ENCODE measurements at regions not wholly inside any gene's neighbourhood (a gene's known extent, or its start where the extent isn't known, plus 50 kb on each side); places are given as distances from the start of the nearest gene placed in this dataset.

- ChIA-PET POLR2A (no interaction called here), CTCF (no interaction called here)
- Histone ChIP-seq H3K4me3 (ENCODE audit: low read depth, low read length) (no peak overlapping the region), H3K9me3 (ENCODE audit: control insufficient read depth, insufficient read depth, low read length) (peaks cover 6% of the 10 kb centered on the region; the same call in 1 of the 2 replicates), H3K27me3 (ENCODE audit: control insufficient read depth, insufficient read depth, low read length) (no peaks in the 10 kb centered on the region), H3K27ac (ENCODE audit: low read depth, low read length) (no peak overlapping the region)
- TF ChIP-seq CTCF (IDR thresholded peaks at IDR 0.05; ENCODE audit: low read depth, low read length), result no peak
- DNase-seq (ENCODE audit: low read depth, low spot score), result no peak
Measured at GRCh38 chr6:9810286-9810685, 604.6 kb downstream of the TFAP2A start.

DNA sequence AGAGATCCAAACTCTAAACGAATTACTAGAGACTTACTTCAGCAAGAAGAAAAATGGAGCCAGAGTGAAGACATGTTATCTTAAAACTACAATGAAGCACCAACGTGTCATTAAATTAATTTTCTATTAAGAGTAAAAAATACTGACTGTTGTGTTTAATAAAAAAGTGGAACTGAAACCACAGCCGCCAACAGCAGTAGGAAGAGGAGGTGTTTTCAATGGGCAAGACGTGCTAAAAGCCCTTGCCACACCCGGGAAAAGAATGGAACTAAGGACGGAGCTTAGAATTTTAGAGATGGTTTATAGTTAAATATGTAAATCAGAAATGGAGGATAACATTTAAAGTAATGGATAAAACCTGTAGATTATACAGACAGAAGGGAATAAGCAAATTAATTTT lies 608.7 kb downstream of the TFAP2A start:
- no peak for TF ChIP-seq CTCF (IDR thresholded peaks at IDR 0.05; ENCODE audit: low read depth, low read length)
- ChIA-PET POLR2A (no interaction called here), CTCF (no interaction called here)
- Histone ChIP-seq H3K9me3 (ENCODE audit: control insufficient read depth, insufficient read depth, low read length) (peaks cover 13% of the 10 kb centered on the region), H3K27ac (ENCODE audit: low read depth, low read length) (no peak overlapping the region), H3K4me3 (ENCODE audit: low read depth, low read length) (no peak overlapping the region), H3K27me3 (ENCODE audit: control insufficient read depth, insufficient read depth, low read length) (no peaks in the 10 kb centered on the region)
- no peak for DNase-seq (ENCODE audit: low read depth, low spot score)

DNA sequence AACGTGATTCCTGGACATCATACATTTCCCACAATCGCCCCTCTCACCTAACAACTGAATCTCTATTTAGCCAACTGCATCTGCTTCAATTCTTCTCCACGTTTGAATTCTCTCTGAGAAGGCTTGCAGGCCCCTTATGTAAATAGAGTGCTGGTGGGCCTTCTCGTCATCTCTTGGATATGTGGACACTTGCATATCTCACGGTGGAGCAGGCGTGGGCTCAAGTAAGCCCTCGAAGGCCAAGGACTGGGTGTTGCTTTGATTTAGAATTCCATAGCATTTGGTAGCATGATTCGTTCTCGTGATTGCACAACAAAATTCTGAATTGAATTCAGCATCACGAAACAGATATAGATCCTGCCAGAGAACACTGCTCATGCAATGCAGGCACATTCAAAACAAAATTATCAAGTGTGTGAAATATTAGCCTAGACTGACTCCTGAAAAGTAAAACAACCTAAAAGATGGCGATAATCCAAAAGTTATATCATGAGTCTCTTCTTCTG lies 613.6 kb downstream of the TFAP2A start:
- peaks cover 7% of the 10 kb centered on the region for H3K9me3 ChIP-seq (ENCODE audit: control insufficient read depth, insufficient read depth, low read length)
- no peaks in the 10 kb centered on the region for H3K27me3 ChIP-seq (ENCODE audit: control insufficient read depth, insufficient read depth, low read length)
- ChIA-PET CTCF (interaction anchor here (0.6 kb wide), 1 partner anchor 533 kb away, joined by 4 read pairs; no protein-coding TSS in a partner anchor), POLR2A (no interaction called here)
- no peak overlapping the region for H3K27ac ChIP-seq (ENCODE audit: low read depth, low read length)
- peak; percentile 59 for DNase-seq (ENCODE audit: low read depth, low spot score)
- no peak for TF ChIP-seq CTCF (IDR thresholded peaks at IDR 0.05; ENCODE audit: low read depth, low read length)
- no peak overlapping the region for H3K4me3 ChIP-seq (ENCODE audit: low read depth, low read length)

GRCh38 chr6:9799582-9799981 lies 615.3 kb downstream of the TFAP2A start:
- H3K4me3 ChIP-seq (ENCODE audit: low read depth, low read length), result no peak overlapping the region
- no peak overlapping the region for H3K27ac ChIP-seq (ENCODE audit: low read depth, low read length)
- POLR2A ChIA-PET, result no interaction called here
- H3K9me3 ChIP-seq (ENCODE audit: control insufficient read depth, insufficient read depth, low read length), result peaks cover 7% of the 10 kb centered on the region; the same call in 1 of the 2 replicates
- no peak for TF ChIP-seq CTCF (IDR thresholded peaks at IDR 0.05; ENCODE audit: low read depth, low read length)
- no peaks in the 10 kb centered on the region for H3K27me3 ChIP-seq (ENCODE audit: control insufficient read depth, insufficient read depth, low read length)
- CTCF ChIA-PET, result no interaction called here
- no peak for DNase-seq (ENCODE audit: low read depth, low spot score)

DNA sequence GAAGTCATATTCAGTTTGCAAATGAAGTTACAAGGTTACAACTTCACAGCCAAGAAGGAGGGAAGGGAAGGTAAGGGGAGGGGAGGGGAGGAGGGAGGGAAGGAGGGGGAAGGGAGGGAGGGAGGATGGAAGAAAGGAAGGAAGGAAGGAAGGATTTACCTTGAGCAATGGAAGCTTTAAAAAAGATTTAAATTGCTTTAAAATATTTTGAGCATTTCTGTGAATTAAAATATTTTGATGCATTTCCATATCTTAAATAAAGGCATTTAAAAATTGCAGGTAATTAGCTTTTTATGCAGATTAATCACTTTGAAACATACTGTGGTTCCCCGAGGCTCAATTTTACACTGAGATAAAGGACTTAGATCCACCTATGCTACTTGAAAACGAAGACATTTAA lies 618.0 kb downstream of the TFAP2A start:
- Histone ChIP-seq H3K27me3 (ENCODE audit: control insufficient read depth, insufficient read depth, low read length) (no peaks in the 10 kb centered on the region), H3K9me3 (ENCODE audit: control insufficient read depth, insufficient read depth, low read length) (no peaks in the 10 kb centered on the region), H3K27ac (ENCODE audit: low read depth, low read length) (no peak overlapping the region), H3K4me3 (ENCODE audit: low read depth, low read length) (no peak overlapping the region)
- no peak for TF ChIP-seq CTCF (IDR thresholded peaks at IDR 0.05; ENCODE audit: low read depth, low read length)
- POLR2A ChIA-PET, result no interaction called here
- CTCF ChIA-PET, result interaction anchor here (0.5 to 1.0 kb wide), 2 partner anchors 9 to 632 kb away, joined by 3 to 8 read pairs; no protein-coding TSS in a partner anchor
- no peak for DNase-seq (ENCODE audit: low read depth, low spot score)
